ENCODE measurements at regions not wholly inside any gene's neighbourhood (a gene's known extent, or its start where the extent isn't known, plus 50 kb on each side); places are given as distances from the start of the nearest gene placed in this dataset.

DNA sequence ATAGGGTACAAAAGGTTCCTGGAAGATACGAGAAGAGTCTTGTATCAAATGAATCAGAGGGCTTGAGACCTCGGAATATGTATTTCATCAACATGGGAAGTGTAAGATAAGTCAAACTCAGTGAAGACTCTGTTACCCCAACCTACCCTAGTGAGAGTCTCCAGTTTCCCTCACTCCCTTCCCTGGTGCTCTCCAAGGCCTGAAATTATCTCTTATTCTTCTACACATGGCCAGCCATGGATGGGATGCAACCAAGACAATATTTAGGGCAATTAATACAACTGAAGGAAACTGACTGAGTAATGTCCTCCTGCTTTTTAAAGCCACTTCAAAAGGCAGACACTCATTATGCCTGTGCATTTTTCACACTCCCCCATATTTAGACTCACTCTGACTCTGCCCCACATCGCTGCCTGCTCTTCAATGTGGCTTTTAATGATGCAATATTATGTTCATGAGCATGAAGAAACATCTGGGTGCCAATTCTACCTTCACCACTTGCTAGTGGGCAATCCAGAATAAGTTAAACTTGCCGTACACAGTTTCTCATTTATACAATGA lies 137.1 kb upstream of the THBS1 start:
- no peaks in the 10 kb centered on the region for H3K36me3 Mint-ChIP-seq
- no peaks in the 10 kb centered on the region for H3K9me3 Mint-ChIP-seq
- no peak overlapping the region for H3K4me3 Mint-ChIP-seq
- H3K27ac Mint-ChIP-seq: no peak overlapping the region
- no peak for DNase-seq (ENCODE audit: low spot score in 2 of 2)
- ATAC-seq: no peak
- no peaks in the 10 kb centered on the region for H3K4me1 Mint-ChIP-seq

GRCh38 chr15:39444735-39445470 lies 136.0 kb upstream of the THBS1 start:
- ATAC-seq (no peak), DNase-seq (ENCODE audit: low spot score in 2 of 2) (no peak)
- Mint-ChIP-seq H3K27ac (no peak overlapping the region), H3K4me3 (no peak overlapping the region), H3K36me3 (no peaks in the 10 kb centered on the region), H3K4me1 (no peaks in the 10 kb centered on the region), H3K9me3 (no peaks in the 10 kb centered on the region)

DNA sequence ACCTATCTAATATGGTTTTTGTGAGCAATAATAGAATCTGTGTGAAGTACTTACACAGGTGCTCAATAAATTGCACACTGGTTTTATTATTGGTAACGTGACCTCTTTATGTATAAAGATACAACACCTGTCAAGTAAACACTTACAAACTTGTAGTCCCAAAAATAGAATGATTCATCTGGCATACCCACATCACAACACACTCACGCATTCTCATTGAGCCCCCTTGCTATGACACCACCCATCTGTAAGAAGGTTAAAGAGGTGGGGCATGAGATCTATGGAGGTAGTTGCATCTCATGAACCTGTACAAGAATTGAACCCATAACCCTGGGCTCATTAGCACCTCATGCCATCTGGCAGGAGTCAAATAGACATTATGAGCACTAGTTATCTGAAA lies 134.9 kb upstream of the THBS1 start:
- no peak overlapping the region for H3K27ac Mint-ChIP-seq
- H3K36me3 Mint-ChIP-seq: no peaks in the 10 kb centered on the region
- DNase-seq (ENCODE audit: low spot score in 2 of 2): no peak
- H3K9me3 Mint-ChIP-seq: no peaks in the 10 kb centered on the region
- ATAC-seq: no peak
- H3K4me1 Mint-ChIP-seq: no peaks in the 10 kb centered on the region
- no peak overlapping the region for H3K4me3 Mint-ChIP-seq

- Mint-ChIP-seq H3K36me3 (no peaks in the 10 kb centered on the region), H3K4me1 (no peaks in the 10 kb centered on the region), H3K9me3 (no peaks in the 10 kb centered on the region), H3K4me3 (no peak overlapping the region), H3K27ac (no peak overlapping the region)
- no peak for DNase-seq (ENCODE audit: low spot score in 2 of 2)
- no peak for ATAC-seq
Measured at GRCh38 chr15:39447346-39447745, 133.5 kb upstream of the THBS1 start.

DNA sequence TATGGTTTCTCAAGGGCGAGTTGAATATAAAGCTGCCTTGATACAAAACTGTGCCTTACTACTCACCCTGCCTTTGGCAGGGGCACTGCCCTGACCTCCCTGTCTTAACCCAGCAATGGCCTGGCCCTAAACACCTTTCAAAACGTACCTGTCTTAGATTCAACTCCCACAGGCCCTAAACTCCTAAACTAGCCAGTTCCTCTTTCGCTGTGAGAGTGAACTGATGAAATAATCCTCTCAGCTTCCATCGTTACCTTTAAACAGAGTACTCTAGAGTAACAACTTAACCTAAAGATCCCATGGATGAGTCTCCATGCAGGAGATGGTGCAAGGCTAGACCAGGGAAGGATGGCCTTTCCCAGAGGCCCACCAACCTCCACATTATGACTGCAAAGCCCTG lies 133.0 kb upstream of the THBS1 start:
- H3K27ac Mint-ChIP-seq: no peak overlapping the region

GRCh38 chr15:39448409-39448808 lies 132.5 kb upstream of the THBS1 start:
- H3K36me3 Mint-ChIP-seq: no peaks in the 10 kb centered on the region
- H3K4me3 Mint-ChIP-seq: no peak overlapping the region
- no peak for ATAC-seq
- no peak overlapping the region for H3K27ac Mint-ChIP-seq
- H3K9me3 Mint-ChIP-seq: no peaks in the 10 kb centered on the region
- no peaks in the 10 kb centered on the region for H3K4me1 Mint-ChIP-seq
- DNase-seq (ENCODE audit: low spot score in 2 of 2): no peak

More for the DNA sequence above, 133.0 kb upstream of the THBS1 start:
- H3K4me3 Mint-ChIP-seq: no peak overlapping the region
- no peaks in the 10 kb centered on the region for H3K36me3 Mint-ChIP-seq
- no peaks in the 10 kb centered on the region for H3K4me1 Mint-ChIP-seq
- no peak for DNase-seq (ENCODE audit: low spot score in 2 of 2)
- no peaks in the 10 kb centered on the region for H3K9me3 Mint-ChIP-seq
- no peak for ATAC-seq

DNA sequence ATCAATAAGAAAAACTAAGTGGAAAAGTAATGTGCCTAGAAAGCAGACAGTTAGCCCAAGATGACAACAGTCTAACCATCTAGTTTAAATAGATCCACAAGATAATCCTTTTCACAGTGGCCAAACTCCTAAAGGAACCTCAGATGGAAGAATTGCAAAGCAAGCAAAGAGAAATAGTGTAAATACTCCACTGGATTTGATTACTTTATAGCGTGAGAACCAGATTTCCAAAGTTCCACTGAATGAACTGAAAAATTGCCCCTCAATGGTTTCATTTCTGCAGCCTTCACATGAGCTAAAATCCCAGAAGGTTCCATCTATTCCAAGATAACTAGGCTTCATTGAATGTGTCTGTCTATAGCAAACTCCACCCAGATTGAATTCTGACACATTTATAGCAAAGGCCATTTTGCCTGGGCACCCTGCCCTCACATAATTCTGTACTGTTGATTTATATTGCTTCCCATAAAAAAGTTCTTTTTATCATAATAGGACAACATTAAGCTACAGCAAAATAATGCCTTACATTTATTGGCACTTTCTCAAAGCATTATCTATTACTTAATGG lies 129.7 kb upstream of the THBS1 start:
- DNase-seq (ENCODE audit: low spot score in 2 of 2) (no peak), ATAC-seq (no peak)
- no peaks in the 10 kb centered on the region for H3K36me3 Mint-ChIP-seq
- H3K27ac Mint-ChIP-seq: no peak overlapping the region
- no peak overlapping the region for H3K4me3 Mint-ChIP-seq
- H3K9me3 Mint-ChIP-seq: no peaks in the 10 kb centered on the region
- H3K4me1 Mint-ChIP-seq: no peaks in the 10 kb centered on the region

- Mint-ChIP-seq H3K9me3 (no peaks in the 10 kb centered on the region), H3K36me3 (no peaks in the 10 kb centered on the region), H3K27ac (no peak overlapping the region), H3K4me1 (no peaks in the 10 kb centered on the region), H3K4me3 (no peak overlapping the region)
- DNase-seq (ENCODE audit: low spot score in 2 of 2): no peak
- ATAC-seq: no peak
Measured at GRCh38 chr15:39451871-39452270, 129.0 kb upstream of the THBS1 start.

- ATAC-seq: peak; percentile 72
- H3K9me3 Mint-ChIP-seq: no peaks in the 10 kb centered on the region
- no peaks in the 10 kb centered on the region for H3K36me3 Mint-ChIP-seq
- no peak overlapping the region for H3K4me3 Mint-ChIP-seq
- no peak overlapping the region for H3K27ac Mint-ChIP-seq
- DNase-seq (ENCODE audit: low spot score in 2 of 2): no peak
- H3K4me1 Mint-ChIP-seq: no peaks in the 10 kb centered on the region
Measured at GRCh38 chr15:39453620-39454019, 127.3 kb upstream of the THBS1 start.

DNA sequence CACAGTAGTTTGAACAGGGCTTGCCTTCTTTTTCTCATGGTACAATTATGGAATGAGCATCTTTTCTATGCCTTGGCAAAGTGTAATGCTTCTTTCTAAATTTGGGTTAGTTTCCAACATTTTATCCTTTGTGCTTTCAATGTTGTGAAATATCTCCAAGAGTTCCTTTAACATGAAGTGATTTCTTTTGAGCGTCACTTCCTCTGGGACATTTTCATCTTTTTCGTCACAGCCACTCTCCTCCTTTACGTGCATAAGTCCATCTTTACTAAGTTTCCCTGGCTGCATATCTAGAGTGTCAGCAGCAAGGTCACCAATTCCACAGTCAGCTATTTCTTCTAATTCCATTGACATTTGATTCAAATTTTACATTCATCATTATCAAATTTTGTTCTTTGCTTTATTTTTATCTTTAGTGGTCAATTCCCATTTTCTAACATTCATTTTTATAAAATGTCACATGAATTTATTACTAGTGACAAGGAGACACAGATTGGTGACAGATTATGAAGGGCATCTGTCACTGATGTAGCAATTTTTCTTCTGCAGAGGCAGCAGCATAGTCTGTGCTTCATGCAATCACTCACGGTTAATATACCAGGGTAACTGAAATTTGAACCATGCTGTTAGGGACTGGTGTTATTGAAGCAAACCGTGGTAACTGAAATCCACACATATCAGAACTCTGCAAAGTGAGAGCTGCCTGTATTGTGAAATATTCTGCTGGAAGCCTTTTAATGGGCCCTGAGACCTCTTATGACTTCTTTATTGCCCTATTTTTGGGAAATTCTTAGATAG lies 126.5 kb upstream of the THBS1 start:
- Mint-ChIP-seq H3K4me3 (no peak overlapping the region), H3K4me1 (no peaks in the 10 kb centered on the region), H3K36me3 (no peaks in the 10 kb centered on the region), H3K9me3 (no peaks in the 10 kb centered on the region), H3K27ac (no peak overlapping the region)
- DNase-seq (ENCODE audit: low spot score in 2 of 2) (no peak), ATAC-seq (no peak)

DNA sequence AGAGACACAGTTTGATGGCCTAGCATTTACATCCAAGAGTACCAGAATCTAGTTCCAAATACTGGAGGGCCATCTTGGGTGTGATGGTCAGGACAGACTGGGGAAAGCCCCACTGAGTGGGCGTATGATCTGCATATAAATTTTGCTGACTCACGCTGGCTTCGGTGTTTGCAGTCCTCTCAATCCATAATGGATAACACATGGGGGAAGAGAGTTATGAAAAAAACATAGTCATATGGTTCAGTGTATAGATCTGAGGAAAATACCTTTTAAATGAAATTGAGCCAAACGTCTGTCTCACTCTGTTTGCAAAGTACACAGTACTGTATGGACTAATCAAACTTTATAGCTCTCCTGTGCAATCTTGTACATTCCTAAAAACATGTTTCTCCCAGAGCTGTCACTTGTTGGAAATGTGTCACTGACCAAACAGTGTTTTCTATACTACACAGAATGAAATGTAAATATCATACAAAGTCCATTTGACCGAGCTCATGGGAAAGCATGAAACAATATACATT lies 125.3 kb upstream of the THBS1 start:
- no peak overlapping the region for H3K4me3 Mint-ChIP-seq
- no peaks in the 10 kb centered on the region for H3K9me3 Mint-ChIP-seq
- ATAC-seq (no peak), DNase-seq (ENCODE audit: low spot score in 2 of 2) (no peak)
- no peaks in the 10 kb centered on the region for H3K36me3 Mint-ChIP-seq
- no peaks in the 10 kb centered on the region for H3K4me1 Mint-ChIP-seq
- H3K27ac Mint-ChIP-seq: no peak overlapping the region

DNA sequence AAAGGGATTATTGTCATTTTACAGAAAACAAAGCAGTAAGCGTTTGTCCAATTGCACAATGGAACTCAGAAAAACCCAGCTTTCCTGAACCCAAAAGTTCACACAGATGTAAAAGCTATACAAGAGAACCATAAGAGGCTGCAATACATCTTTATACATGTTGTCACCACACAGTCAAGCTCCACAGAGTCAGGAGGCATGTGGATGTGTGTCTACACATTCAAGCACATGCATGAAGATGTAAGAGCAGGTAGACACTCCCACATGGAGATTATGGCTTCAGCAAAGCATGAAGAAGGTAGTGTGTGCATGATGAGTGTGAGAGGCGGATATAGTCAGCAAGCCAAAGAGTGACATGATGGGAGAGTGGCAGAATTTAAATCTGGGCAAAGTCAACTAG lies 124.7 kb upstream of the THBS1 start:
- Mint-ChIP-seq H3K4me1 (no peaks in the 10 kb centered on the region), H3K9me3 (no peaks in the 10 kb centered on the region), H3K36me3 (no peaks in the 10 kb centered on the region), H3K4me3 (no peak overlapping the region), H3K27ac (no peak overlapping the region)
- DNase-seq (ENCODE audit: low spot score in 2 of 2) (no peak), ATAC-seq (no peak)

DNA sequence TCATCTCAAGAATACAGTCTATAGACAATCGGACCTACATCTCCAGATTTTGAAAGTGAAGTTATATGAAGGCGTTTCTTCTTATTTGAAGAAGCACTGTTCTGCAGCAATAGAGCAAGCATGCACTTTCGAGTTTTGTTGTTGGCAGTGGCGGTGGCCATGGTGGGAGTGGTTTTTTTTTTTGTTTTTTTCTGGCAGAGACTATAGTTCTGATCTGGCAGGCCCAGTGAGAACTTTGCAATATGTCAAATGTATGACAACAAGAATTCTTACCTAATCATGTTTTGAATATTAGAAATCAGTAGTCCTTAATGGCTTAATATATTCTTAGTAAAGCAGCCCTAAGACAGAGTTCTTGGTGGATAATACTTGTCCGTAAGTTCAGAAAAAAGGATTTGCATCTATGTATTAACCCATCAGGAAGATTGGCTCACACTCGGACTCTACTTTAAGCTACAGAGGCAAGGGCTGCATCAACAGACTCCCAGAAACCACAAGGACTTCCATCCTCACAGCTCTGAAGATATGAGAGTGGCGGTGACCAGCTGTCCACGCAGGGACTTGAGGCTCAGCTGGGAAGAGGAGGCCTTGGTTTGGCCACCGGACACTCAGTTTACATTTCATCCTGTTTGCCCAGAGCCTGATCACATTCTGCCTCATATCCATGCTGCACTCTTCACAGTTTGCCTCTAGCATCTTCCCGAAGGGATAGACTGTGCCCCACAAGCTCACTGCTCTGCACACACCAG lies 124.1 kb upstream of the THBS1 start:
- DNase-seq (ENCODE audit: low spot score in 2 of 2): no peak

GRCh38 chr15:39458131-39458530 lies 122.7 kb upstream of the THBS1 start:
- DNase-seq (ENCODE audit: low spot score in 2 of 2) (no peak), ATAC-seq (no peak)
- H3K36me3 Mint-ChIP-seq: no peaks in the 10 kb centered on the region
- H3K9me3 Mint-ChIP-seq: no peaks in the 10 kb centered on the region
- no peaks in the 10 kb centered on the region for H3K4me1 Mint-ChIP-seq
- H3K27ac Mint-ChIP-seq: no peak overlapping the region
- no peak overlapping the region for H3K4me3 Mint-ChIP-seq

More for the DNA sequence above, 124.1 kb upstream of the THBS1 start:
- no peak for ATAC-seq
- H3K4me1 Mint-ChIP-seq: no peaks in the 10 kb centered on the region
- H3K4me3 Mint-ChIP-seq: no peak overlapping the region
- H3K9me3 Mint-ChIP-seq: no peaks in the 10 kb centered on the region
- no peak overlapping the region for H3K27ac Mint-ChIP-seq
- no peaks in the 10 kb centered on the region for H3K36me3 Mint-ChIP-seq

DNA sequence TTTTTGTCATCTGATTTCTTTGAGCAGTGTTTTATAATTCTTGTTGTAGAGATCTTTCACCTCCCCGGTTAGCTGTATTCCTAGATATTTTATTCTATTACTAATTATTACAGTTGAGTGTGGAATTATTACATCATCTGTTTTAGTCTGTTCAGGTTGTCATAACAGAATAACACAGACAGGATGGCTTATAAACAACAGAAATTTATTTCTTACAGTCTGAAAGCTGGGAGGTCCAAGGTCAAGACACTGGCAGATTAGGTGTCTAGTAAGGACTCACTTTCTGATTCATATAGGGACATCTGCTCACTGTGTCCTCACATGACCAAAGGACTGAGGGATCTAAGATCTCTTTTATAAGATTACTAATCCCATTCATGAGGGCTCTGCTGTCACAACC lies 121.3 kb upstream of the THBS1 start:
- H3K27ac Mint-ChIP-seq: no peak overlapping the region
- H3K36me3 Mint-ChIP-seq: no peaks in the 10 kb centered on the region
- DNase-seq (ENCODE audit: low spot score in 2 of 2) (no peak), ATAC-seq (no peak)
- no peaks in the 10 kb centered on the region for H3K9me3 Mint-ChIP-seq
- H3K4me3 Mint-ChIP-seq: no peak overlapping the region
- H3K4me1 Mint-ChIP-seq: no peaks in the 10 kb centered on the region

Measured in stimulated activated effector memory CD8-positive, alpha-beta T cell treated with anti-CD3 and anti-CD28 coated beads, Interleukin-12 subunit alpha, Interleukin-12 subunit beta, amount 100 ng/mL, for 72 hours (primary cell).